CD14-positive monocyte (primary cell): ENCODE measurements at regions not wholly inside any gene's neighbourhood (a gene's known extent, or its start where the extent isn't known, plus 50 kb on each side); places are given as distances from the start of the nearest gene placed in this dataset.

Experiments
- DNase-seq, 3 donors: peaks; one replicate each; pipeline ENCODE4 v3.0.0-alpha.2; 2011 to 2022
- H2AFZ ChIP-seq: 2 replicates; pipeline ENCODE4 v1.6.0; 2012; ENCODE audit warnings: mild to moderate bottlenecking, low read depth, low read length, inconsistent platforms; ENCODE audit not compliant: insufficient read depth, poor library complexity, severe bottlenecking
- H3K27ac ChIP-seq, 2 donors: 1 replicate in 1 of 2; 2 replicates in 1 of 2; pipeline ENCODE4 v1.5.1; 2012 to 2013; ENCODE audit warnings: low read length in 2 of 2, control low read depth in 1 of 2, inconsistent platforms in 1 of 2, low read depth in 1 of 2, mild to moderate bottlenecking in 1 of 2
- H3K27me3 ChIP-seq, 2 donors: one replicate each; pipeline versions ENCODE4 v1.6.0 to v1.6.1; 2011 to 2013; ENCODE audit warnings: low read length in 2 of 2; ENCODE audit not compliant: control insufficient read depth in 2 of 2, insufficient read depth in 2 of 2
- H3K36me3 ChIP-seq, 2 donors: replicated peaks in 1 of 2; 1 replicate in 1 of 2; 2 replicates in 1 of 2; pipeline versions ENCODE4 v1.5.1 to v1.6.1; 2012 to 2013; ENCODE audit warnings: low read length in 2 of 2, control low read depth in 1 of 2, inconsistent platforms in 1 of 2, mild to moderate bottlenecking in 1 of 2; ENCODE audit not compliant: insufficient read depth in 2 of 2, control insufficient read depth in 1 of 2
- H3K4me1 ChIP-seq, 2 donors: 1 replicate in 1 of 2; 2 replicates in 1 of 2; pipeline versions ENCODE4 v1.5.1 to v1.6.1; 2012 to 2013; ENCODE audit warnings: low read length in 2 of 2, control low read depth in 1 of 2, inconsistent platforms in 1 of 2, mild to moderate bottlenecking in 1 of 2, moderate library complexity in 1 of 2; ENCODE audit not compliant: insufficient read depth in 2 of 2, control insufficient read depth in 1 of 2
- H3K4me2 ChIP-seq: replicated peaks from 2 replicates; pipeline ENCODE3; 2012; ENCODE audit warnings: low read length, moderate library complexity, mild to moderate bottlenecking; ENCODE audit not compliant: poor library complexity, severe bottlenecking; ENCODE audit errors: extremely low read depth
- H3K4me3 ChIP-seq, 3 experiments: fragments of 200-600 bp in 1 of 3; sonication (generic) in 1 of 3; replicated peaks in 1 of 3; 1 replicate in 2 of 3; 2 replicates in 1 of 3; pipeline ENCODE4 v1.5.1; 2011 to 2013; ENCODE audit warnings: low read length in 3 of 3, mild to moderate bottlenecking in 3 of 3, control low read depth in 2 of 3, low read depth in 2 of 3, inconsistent platforms in 1 of 3, moderate library complexity in 1 of 3
- H3K79me2 ChIP-seq: 2 replicates; pipeline ENCODE4 v1.6.0; 2012; ENCODE audit warnings: mild to moderate bottlenecking, control low read depth, inconsistent platforms, low read length, moderate library complexity; ENCODE audit not compliant: insufficient read depth
- H3K9ac ChIP-seq: 2 replicates; pipeline ENCODE4 v1.6.0; 2017; ENCODE audit warnings: low read length, mild to moderate bottlenecking; ENCODE audit not compliant: insufficient read depth, poor library complexity, severe bottlenecking
- H3K9me3 ChIP-seq, 2 donors: replicated peaks in 1 of 2; 1 replicate in 1 of 2; 2 replicates in 1 of 2; pipeline versions ENCODE4 v1.5.1 to v1.6.1; 2012 to 2013; ENCODE audit warnings: low read length in 2 of 2, control low read depth in 1 of 2; ENCODE audit not compliant: control insufficient read depth in 1 of 2, insufficient read depth in 1 of 2
- H4K20me1 ChIP-seq: 2 replicates; pipeline ENCODE4 v1.6.0; 2012; ENCODE audit warnings: mild to moderate bottlenecking, low read length, control low read depth, moderate library complexity; ENCODE audit not compliant: insufficient read depth
- H3K27ac Mint-ChIP-seq, 7 donors: one replicate each; pipeline ENCODE4 v1.8.0; 2020; ENCODE audit warnings: mild to moderate bottlenecking in 7 of 7, mixed read lengths in 7 of 7, moderate library complexity in 6 of 7, inconsistent platforms in 2 of 7
- H3K27me3 Mint-ChIP-seq, 3 donors: one replicate each; pipeline ENCODE4 v1.8.0; 2021 to 2022; ENCODE audit warnings: low read depth in 3 of 3, mild to moderate bottlenecking in 3 of 3, mixed read lengths in 3 of 3, moderate library complexity in 3 of 3, inconsistent platforms in 1 of 3
- H3K36me3 Mint-ChIP-seq, 2 donors: one replicate each; pipeline ENCODE4 v1.8.0; 2020; ENCODE audit warnings: mixed read lengths in 2 of 2, inconsistent platforms in 1 of 2, mild to moderate bottlenecking in 1 of 2
- H3K4me1 Mint-ChIP-seq: one replicate; pipeline ENCODE4 v1.8.0; 2020; ENCODE audit warnings: mild to moderate bottlenecking, mixed read lengths
- H3K4me3 Mint-ChIP-seq, 2 donors: one replicate each; pipeline ENCODE4 v1.8.0; 2020; ENCODE audit warnings: mild to moderate bottlenecking in 2 of 2, mixed read lengths in 2 of 2, moderate library complexity in 1 of 2
- H3K9me3 Mint-ChIP-seq, 7 donors: one replicate each; pipeline ENCODE4 v1.8.0; 2020 to 2022; ENCODE audit warnings: mixed read lengths in 7 of 7, mild to moderate bottlenecking in 6 of 7, moderate library complexity in 6 of 7, inconsistent platforms in 2 of 7
- CTCF ChIP-seq: fragments of 200-600 bp; IDR thresholded peaks from one replicate; pipeline ENCODE4 v1.8.0; 2022; ENCODE audit warnings: antibody characterized with exemption, mild to moderate bottlenecking
- WGBS: methylation state at CpG from one replicate; pipeline ENCODE4 v1.1.5; 2013; ENCODE audit warnings: missing lambda C conversion rate; ENCODE audit not compliant: insufficient coverage; 5-methylcytosine and 5-hydroxymethylcytosine counted together
- intact Hi-C, 2 donors: fragments of 100-400 bp; cut with micrococcal nuclease; formaldehyde crosslinking; loops; one replicate each; pipeline versions ENCODE4 v1.15.0 to v1.15.1; 2023

DNA sequence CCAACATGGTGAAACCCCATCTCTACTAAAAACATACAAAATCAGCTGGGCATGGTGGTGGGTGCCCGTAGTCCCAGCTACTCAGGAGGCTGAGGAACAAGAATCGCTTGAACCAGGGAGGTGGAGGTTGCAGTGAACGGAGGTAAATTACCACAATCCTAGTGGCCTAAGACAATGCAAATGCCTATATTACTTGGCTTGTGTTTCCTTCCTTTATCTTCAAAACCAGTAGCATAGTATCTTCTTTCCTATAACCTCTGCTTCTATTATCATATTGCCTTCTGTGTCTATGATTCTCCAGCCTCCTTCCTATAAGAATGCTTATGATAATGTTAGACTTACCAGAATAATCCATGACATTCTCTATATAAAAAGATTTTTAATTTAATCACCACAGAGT, 156.2 kb upstream of the RGS18 start:
- H3K36me3 Mint-ChIP-seq = no peaks in the 10 kb centered on the region
- H3K4me3 Mint-ChIP-seq = no peak overlapping the region
- H3K27ac Mint-ChIP-seq = no peak overlapping the region
- TF ChIP-seq CTCF = no peak
- no peaks in the 10 kb centered on the region for H3K4me1 Mint-ChIP-seq
- intact Hi-C loops = no loop called here
- Histone ChIP-seq H3K9ac (no peak overlapping the region), H3K4me2 (no peak overlapping the region), H4K20me1 (no peaks in the 10 kb centered on the region), H3K79me2 (no peaks in the 10 kb centered on the region), H3K4me3 (no peak overlapping the region), H2AFZ (no peak overlapping the region), H3K9me3 (no peaks in the 10 kb centered on the region), H3K27me3 (no peaks in the 10 kb centered on the region), H3K27ac (no peak overlapping the region), H3K4me1 (no peaks in the 10 kb centered on the region), H3K36me3 (no peaks in the 10 kb centered on the region)
- H3K27me3 Mint-ChIP-seq = no peaks in the 10 kb centered on the region
- peaks cover 0 to 4% (median 2%) of the 10 kb centered on the region in 7 donors for H3K9me3 Mint-ChIP-seq
- WGBS = 100% methylated on average over 1 of the region's 3 CpGs
- DNase-seq = no peak

DNA sequence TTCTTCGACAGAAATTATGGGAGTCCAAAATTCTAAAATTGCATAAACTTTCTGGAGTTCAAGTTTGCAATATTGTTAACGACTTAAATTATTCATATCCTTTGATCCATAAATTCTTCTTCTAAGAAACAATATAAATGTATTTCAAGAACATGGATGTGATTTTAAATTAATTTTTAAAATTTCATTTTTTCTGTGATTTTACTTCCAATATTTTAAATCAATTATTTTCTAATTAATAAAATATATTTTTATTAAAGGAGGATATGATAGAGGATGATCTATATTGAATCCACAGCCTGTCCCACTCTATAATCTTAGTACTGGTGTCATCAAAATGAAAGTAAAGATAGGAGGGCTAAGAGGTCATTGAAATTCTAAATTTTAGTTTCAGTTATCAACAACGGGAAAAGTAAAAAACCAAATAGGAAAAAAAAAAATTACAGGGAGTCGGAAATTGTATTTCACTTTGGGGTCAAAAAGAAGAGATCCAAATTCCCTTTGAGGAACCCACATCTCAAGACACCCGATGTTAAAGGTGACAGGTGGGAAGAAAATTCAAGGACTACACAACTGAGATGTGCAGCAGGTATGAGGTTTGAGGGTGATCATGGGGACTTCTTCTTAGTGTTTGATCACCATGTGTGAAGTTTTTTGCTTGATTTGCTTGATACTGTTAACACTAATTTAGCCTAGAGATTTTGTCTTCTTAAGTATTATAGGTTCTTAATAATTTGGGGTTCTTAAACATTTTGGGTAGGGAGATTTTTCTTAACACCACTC, 154.8 kb upstream of the RGS18 start:
- no peak overlapping the region for H3K4me2 ChIP-seq
- no CpG with 5 or more reads among the region's 5 CpGs for WGBS
- peaks cover 0 to 6% (median 4%) of the 10 kb centered on the region in 7 donors for H3K9me3 Mint-ChIP-seq
- no peaks in the 10 kb centered on the region for H3K27me3 Mint-ChIP-seq
- no peaks in the 10 kb centered on the region for H3K36me3 Mint-ChIP-seq
- H3K27me3 ChIP-seq = no peaks in the 10 kb centered on the region
- H3K79me2 ChIP-seq = no peaks in the 10 kb centered on the region
- no peak overlapping the region for H3K27ac ChIP-seq
- H3K36me3 ChIP-seq = no peaks in the 10 kb centered on the region
- no peak overlapping the region for H2AFZ ChIP-seq
- H3K4me1 Mint-ChIP-seq = no peaks in the 10 kb centered on the region
- no peaks in the 10 kb centered on the region for H4K20me1 ChIP-seq
- H3K27ac Mint-ChIP-seq = no peak overlapping the region
- H3K4me1 ChIP-seq = no peaks in the 10 kb centered on the region
- H3K9ac ChIP-seq = no peak overlapping the region
- intact Hi-C loops = no loop called here
- H3K4me3 ChIP-seq = no peak overlapping the region
- no peak overlapping the region for H3K4me3 Mint-ChIP-seq
- no peak for DNase-seq
- no peaks in the 10 kb centered on the region for H3K9me3 ChIP-seq
- no peak for TF ChIP-seq CTCF
